Transverse colon (tissue), 4 donors: ENCODE measurements at regions not wholly inside any gene's neighbourhood (a gene's known extent, or its start where the extent isn't known, plus 50 kb on each side); places are given as distances from the start of the nearest gene placed in this dataset.
"Not testable (repeated sequence)": the region's sequence is repeated elsewhere in the genome, so short reads cannot be mapped to it uniquely, and the experiment has no call there.

Experiments used
- DNase-seq: peaks from one replicate; pipeline ENCODE4 v3.0.0-alpha.2; 2019
- H3K27ac ChIP-seq, 4 donors: fragments of 200-600 bp; sonication (generic); 2 replicates each; pipeline ENCODE4 v1.5.1; 2016 to 2018; ENCODE audit warnings: inconsistent platforms in 4 of 4
- H3K27me3 ChIP-seq: fragments of 200-600 bp; sonication (generic); 2 replicates; pipeline ENCODE4 v1.5.1; 2017; ENCODE audit warnings: inconsistent platforms
- H3K36me3 ChIP-seq, 4 donors: fragments of 200-600 bp; sonication (generic); 2 replicates each; pipeline ENCODE4 v1.5.1; 2017 to 2019; ENCODE audit warnings: inconsistent platforms in 4 of 4
- H3K4me1 ChIP-seq, 4 donors: fragments of 200-600 bp; sonication (generic); 2 replicates each; pipeline ENCODE4 v1.5.1; 2017 to 2020; ENCODE audit warnings: inconsistent platforms in 4 of 4
- H3K4me3 ChIP-seq, 4 donors: fragments of 200-600 bp; sonication (generic); 1 replicate in 1 of 4; 2 replicates in 3 of 4; pipeline versions ENCODE4 v1.5.1 to v1.6.1; 2017 to 2019; ENCODE audit warnings: inconsistent platforms in 4 of 4
- H3K9me3 ChIP-seq, 2 donors: fragments of 200-600 bp; sonication (generic); 2 replicates each; pipeline ENCODE4 v1.5.1; 2017 to 2019; ENCODE audit warnings: inconsistent platforms in 2 of 2
- CTCF ChIP-seq, 5 experiments: fragments of 200-600 bp in 3 of 5; fragments of 450-650 bp in 2 of 5; sonication (generic) in 3 of 5; IDR thresholded peaks; 1 replicate in 2 of 5; 2 replicates in 3 of 5; pipeline ENCODE4 v1.5.1; 2016 to 2017; ENCODE audit warnings: antibody characterized with exemption in 5 of 5, inconsistent platforms in 3 of 5, mild to moderate bottlenecking in 2 of 5, moderate library complexity in 1 of 5
- EP300 ChIP-seq: sonication (generic); formaldehyde crosslinking; IDR thresholded peaks from one replicate; pipeline ENCODE4 v1.6.1; 2017; ENCODE audit warnings: antibody characterized with exemption, low read depth
- POLR2A ChIP-seq: fragments of 450-650 bp; IDR thresholded peaks from one replicate; pipeline ENCODE4 v1.6.1; 2016; ENCODE audit warnings: antibody characterized with exemption, mild to moderate bottlenecking, moderate library complexity
- POLR2AphosphoS5 ChIP-seq, 3 donors: sonication (generic); formaldehyde crosslinking; IDR thresholded peaks; one replicate each; pipeline ENCODE4 v1.6.1; 2016; ENCODE audit warnings: antibody characterized with exemption in 3 of 3
- WGBS, 2 donors: methylation state at CpG; one replicate each; pipeline ENCODE4 v1.1.5; 2018; ENCODE audit warnings: low coverage in 1 of 2; 5-methylcytosine and 5-hydroxymethylcytosine counted together
- in situ Hi-C, 4 donors: fragments of 200-750 bp; cut with MboI; loops; one replicate each; pipeline versions ENCODE4 v1.15.0 to v1.15.1; 2017; ENCODE audit warnings: low sequenced_read_pairs in 3 of 4, low pct_ligation_motif_present in 1 of 4, low pct_unique_long_range_greater_than_20kb in 1 of 4
- intact Hi-C: fragments of 100-400 bp; cut with DNase I; formaldehyde crosslinking; loops from one replicate; pipeline ENCODE4 v1.15.1; 2023; ENCODE audit warnings: low total_unique reads

- Histone ChIP-seq H3K27me3 (no peaks in the 10 kb centered on the region), H3K27ac (peak overlapping the region; percentile 79 to 88 (median 86)), H3K36me3 (no peaks in the 10 kb centered on the region), H3K4me3 (peak overlapping the region in 1 of 4 donors; percentile 32), H3K4me1 (peaks cover 0 to 21% (median 10%) of the 10 kb centered on the region in 4 donors), H3K9me3 (no peaks in the 10 kb centered on the region)
- peak; percentile 73 for DNase-seq
- intact Hi-C loops (no loop called here), in situ Hi-C loops (no loop called here)
- WGBS, 2 donors = 35 to 47% methylated on average over 9 of the region's 9 CpGs
- TF ChIP-seq POLR2AphosphoS5 (IDR thresholded peaks at IDR 0.05) (peak in 1 of 3 donors; percentile 52), POLR2A (no peak)
Observed at GRCh38 chr12:128025589-128026245, 241.3 kb upstream of the TMEM132C start.

GRCh38 chr12:128026696-128027574, 240.0 kb upstream of the TMEM132C start:
- no peaks in the 10 kb centered on the region for H3K36me3 ChIP-seq
- 16 to 33% methylated on average over 4 to 6 of the region's 6 CpGs for WGBS, 2 donors
- peak overlapping the region in 3 of 4 donors; percentile 4 to 32 (median 24) for H3K4me3 ChIP-seq
- no peaks in the 10 kb centered on the region for H3K9me3 ChIP-seq
- peak in 2 of 3 donors; percentile 12 to 59 for TF ChIP-seq POLR2AphosphoS5 (IDR thresholded peaks at IDR 0.05)
- peak; percentile 52 for TF ChIP-seq POLR2A
- TF ChIP-seq EP300 = no peak
- TF ChIP-seq CTCF (IDR thresholded peaks at IDR 0.05) = no peak
- DNase-seq = peak; percentile 66
- peak overlapping the region; percentile 79 to 88 (median 86) for H3K27ac ChIP-seq
- intact Hi-C loops = no loop called here
- peaks cover 0 to 21% (median 10%) of the 10 kb centered on the region in 4 donors for H3K4me1 ChIP-seq
- no peaks in the 10 kb centered on the region for H3K27me3 ChIP-seq
- in situ Hi-C loops = no loop called here

DNA sequence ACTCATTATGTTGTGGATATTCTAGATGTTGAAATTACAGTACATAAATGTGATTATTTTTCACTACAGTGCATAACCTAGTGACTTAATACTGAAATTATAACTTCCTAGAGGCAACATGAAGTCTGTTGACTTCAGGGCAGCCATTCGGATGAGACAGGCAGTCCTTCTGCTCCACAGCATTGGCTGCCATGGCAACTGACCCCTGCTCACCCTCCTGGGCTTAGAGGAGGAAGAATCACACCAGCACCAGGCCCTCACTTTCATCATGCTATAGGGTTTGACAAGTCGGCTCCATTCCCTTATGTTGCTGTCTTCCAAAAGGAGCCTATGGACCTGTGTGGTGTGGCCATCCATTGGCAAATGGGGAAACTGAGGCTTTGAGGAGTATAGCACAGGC, 233.5 kb upstream of the TMEM132C start:
- Histone ChIP-seq H3K27ac (no peak overlapping the region), H3K4me3 (no peak overlapping the region), H3K4me1 (no peaks in the 10 kb centered on the region), H3K36me3 (no peaks in the 10 kb centered on the region), H3K9me3 (no peaks in the 10 kb centered on the region), H3K27me3 (no peaks in the 10 kb centered on the region)
- 63% methylated on average over 2 of the region's 2 CpGs; no CpG with 5 or more reads in 1 of the 2 donors for WGBS, 2 donors
- TF ChIP-seq CTCF (IDR thresholded peaks at IDR 0.05) (no peak), EP300 (no peak), POLR2A (no peak), POLR2AphosphoS5 (IDR thresholded peaks at IDR 0.05) (no peak)
- DNase-seq = no peak
- intact Hi-C loops (no loop called here), in situ Hi-C loops (no loop called here)

GRCh38 chr12:128040971-128041370, 226.0 kb upstream of the TMEM132C start:
- 79 to 91% methylated on average over 2 to 4 of the region's 4 CpGs for WGBS, 2 donors
- in situ Hi-C loops = no loop called here

GRCh38 chr12:128042283-128042682, 224.7 kb upstream of the TMEM132C start:
- DNase-seq, in situ Hi-C loops: not testable (repeated sequence)
- 80% methylated on average over 8 of the region's 10 CpGs; no CpG with 5 or more reads in 1 of the 2 donors for WGBS, 2 donors

More at GRCh38 chr12:128040971-128041370, 226.0 kb upstream of the TMEM132C start:
- H3K4me1 ChIP-seq = no peaks in the 10 kb centered on the region
- H3K4me3 ChIP-seq = no peak overlapping the region
- no peak overlapping the region for H3K27ac ChIP-seq
- H3K36me3 ChIP-seq = no peaks in the 10 kb centered on the region
- DNase-seq = no peak
- no peaks in the 10 kb centered on the region for H3K27me3 ChIP-seq
- TF ChIP-seq POLR2AphosphoS5 (IDR thresholded peaks at IDR 0.05) (no peak), EP300 (no peak), CTCF (IDR thresholded peaks at IDR 0.05) (no peak), POLR2A (no peak)
- no peaks in the 10 kb centered on the region for H3K9me3 ChIP-seq
- intact Hi-C loops = no loop called here

More at GRCh38 chr12:128042283-128042682, 224.7 kb upstream of the TMEM132C start:
- intact Hi-C loops, H3K27ac ChIP-seq, H3K27me3 ChIP-seq, H3K9me3 ChIP-seq, H3K36me3 ChIP-seq, H3K4me1 ChIP-seq, H3K4me3 ChIP-seq: not testable (repeated sequence)
